OCI-LY1 (cell line): ENCODE measurements at regions not wholly inside any gene's neighbourhood (a gene's known extent, or its start where the extent isn't known, plus 50 kb on each side); places are given as distances from the start of the nearest gene placed in this dataset.

Experiments
- H2AFZ ChIP-seq: fragments of 200-600 bp; sonication (generic), shearing (Covaris generic); 2 replicates; pipeline ENCODE4 v1.6.0; 2014; ENCODE audit warnings: antibody characterized with exemption, mild to moderate bottlenecking, low read length
- H3F3A ChIP-seq: fragments of 200-600 bp; sonication (generic), shearing (Covaris generic); 2 replicates; pipeline ENCODE4 v1.6.0; 2014; ENCODE audit warnings: mild to moderate bottlenecking, antibody characterized with exemption, low read length, moderate library complexity; ENCODE audit not compliant: insufficient read depth
- H3K27ac ChIP-seq: fragments of 200-600 bp; sonication (generic); 2 replicates; pipeline ENCODE4 v1.5.1; 2014; ENCODE audit warnings: low read length, mixed run types, mild to moderate bottlenecking, low read depth; ENCODE audit not compliant: poor library complexity, severe bottlenecking
- H3K27me3 ChIP-seq: fragments of 200-600 bp; sonication (generic); 2 replicates; pipeline ENCODE4 v1.6.0; 2014; ENCODE audit warnings: antibody characterized with exemption, mild to moderate bottlenecking, low read length, moderate library complexity; ENCODE audit not compliant: insufficient read depth
- H3K36me3 ChIP-seq: fragments of 200-600 bp; sonication (generic); 2 replicates; pipeline ENCODE4 v1.6.1; 2014; ENCODE audit warnings: mild to moderate bottlenecking, antibody characterized with exemption, low read length, moderate library complexity, mixed read lengths; ENCODE audit not compliant: insufficient read depth
- H3K4me1 ChIP-seq: fragments of 200-600 bp; sonication (generic); 2 replicates; pipeline ENCODE4 v1.5.1; 2014; ENCODE audit warnings: mild to moderate bottlenecking, low read length, moderate library complexity; ENCODE audit not compliant: insufficient read depth, severe bottlenecking
- H3K4me2 ChIP-seq: fragments of 200-600 bp; sonication (generic), shearing (Covaris generic); 2 replicates; pipeline ENCODE4 v1.6.1; 2014; ENCODE audit warnings: low read length
- H3K4me3 ChIP-seq: fragments of 200-600 bp; sonication (generic); 2 replicates; pipeline ENCODE4 v1.5.1; 2014; ENCODE audit warnings: low read length, low read depth, mild to moderate bottlenecking, mixed read lengths; ENCODE audit not compliant: poor library complexity, severe bottlenecking
- H3K79me2 ChIP-seq: fragments of 200-600 bp; shearing (Covaris generic); 2 replicates; pipeline ENCODE4 v1.6.1; 2016; ENCODE audit warnings: mixed run types, low read length, mixed read lengths; ENCODE audit not compliant: insufficient read depth
- H3K9ac ChIP-seq: fragments of 200-600 bp; sonication (generic), shearing (Covaris generic); 2 replicates; pipeline ENCODE4 v1.6.1; 2014; ENCODE audit warnings: mild to moderate bottlenecking, low read length, mixed read lengths
- H3K9me2 ChIP-seq: fragments of 200-600 bp; sonication (generic), shearing (Covaris generic); 2 replicates; pipeline ENCODE4 v1.6.1; 2014; ENCODE audit warnings: low read depth, mild to moderate bottlenecking, low read length, mixed read lengths
- H3K9me3 ChIP-seq: fragments of 200-600 bp; shearing (Covaris generic); 2 replicates; pipeline ENCODE4 v1.6.1; 2014; ENCODE audit warnings: low read length, mixed read lengths
- H4K20me1 ChIP-seq: fragments of 200-600 bp; sonication (generic), shearing (Covaris generic); 2 replicates; pipeline ENCODE4 v1.6.0; 2016; ENCODE audit warnings: mild to moderate bottlenecking, low read length; ENCODE audit not compliant: insufficient read depth
- CTCF ChIP-seq: fragments of 200-600 bp; sonication (generic), shearing (Covaris generic); IDR thresholded peaks from 2 replicates; pipeline ENCODE4 v1.5.1; 2017; ENCODE audit warnings: mild to moderate bottlenecking, antibody characterized with exemption, low read length, moderate library complexity, mixed read lengths
- EZH2 ChIP-seq: fragments of 200-600 bp; sonication (generic), shearing (Covaris generic); IDR thresholded peaks from 2 replicates; pipeline ENCODE4 v1.8.0; 2017; ENCODE audit warnings: borderline replicate concordance, mixed run types, mild to moderate bottlenecking, antibody characterized with exemption, low read length, moderate library complexity, mixed read lengths

GRCh38 chr9:81289622-81290021, 399.7 kb downstream of the TLE1 start:
- no peaks in the 10 kb centered on the region for H3K79me2 ChIP-seq
- no peak overlapping the region for H3K4me3 ChIP-seq
- H3K27me3 ChIP-seq = no peaks in the 10 kb centered on the region
- no peaks in the 10 kb centered on the region for H3K36me3 ChIP-seq
- TF ChIP-seq EZH2 (no peak), CTCF (no peak)
- no peak overlapping the region for H3K4me2 ChIP-seq
- no peaks in the 10 kb centered on the region for H3K9me3 ChIP-seq
- H3K9me2 ChIP-seq = no peaks in the 10 kb centered on the region
- H3K4me1 ChIP-seq = no peaks in the 10 kb centered on the region
- no peaks in the 10 kb centered on the region for H4K20me1 ChIP-seq
- H3F3A ChIP-seq = no peaks in the 10 kb centered on the region
- H3K9ac ChIP-seq = no peak overlapping the region
- H2AFZ ChIP-seq = no peak overlapping the region
- H3K27ac ChIP-seq = no peak overlapping the region

- no peaks in the 10 kb centered on the region for H3K9me3 ChIP-seq
Measured at GRCh38 chr9:81268048-81268447, 421.3 kb downstream of the TLE1 start.

GRCh38 chr9:81266674-81267073, 422.7 kb downstream of the TLE1 start:
- Histone ChIP-seq H3K9me2 (no peaks in the 10 kb centered on the region), H3K9me3 (no peaks in the 10 kb centered on the region), H4K20me1 (no peaks in the 10 kb centered on the region), H3K36me3 (no peaks in the 10 kb centered on the region), H3K9ac (no peak overlapping the region), H3K27ac (no peak overlapping the region), H3K4me1 (no peaks in the 10 kb centered on the region), H3K27me3 (no peaks in the 10 kb centered on the region), H3K4me2 (no peak overlapping the region), H3F3A (no peaks in the 10 kb centered on the region), H2AFZ (no peak overlapping the region), H3K79me2 (no peaks in the 10 kb centered on the region), H3K4me3 (no peak overlapping the region)
- TF ChIP-seq EZH2 (no peak), CTCF (no peak)

More at GRCh38 chr9:81268048-81268447, 421.3 kb downstream of the TLE1 start:
- no peaks in the 10 kb centered on the region for H3K4me1 ChIP-seq
- no peaks in the 10 kb centered on the region for H3K9me2 ChIP-seq
- H2AFZ ChIP-seq = no peak overlapping the region
- H3K27me3 ChIP-seq = no peaks in the 10 kb centered on the region
- no peaks in the 10 kb centered on the region for H4K20me1 ChIP-seq
- H3K27ac ChIP-seq = no peak overlapping the region
- no peak for TF ChIP-seq EZH2
- TF ChIP-seq CTCF = no peak
- H3K9ac ChIP-seq = no peak overlapping the region
- H3F3A ChIP-seq = no peaks in the 10 kb centered on the region
- H3K79me2 ChIP-seq = no peaks in the 10 kb centered on the region
- no peak overlapping the region for H3K4me3 ChIP-seq
- no peak overlapping the region for H3K4me2 ChIP-seq
- no peaks in the 10 kb centered on the region for H3K36me3 ChIP-seq
